GM12878 (cell line): ENCODE measurements at regions not wholly inside any gene's neighbourhood (a gene's known extent, or its start where the extent isn't known, plus 50 kb on each side); places are given as distances from the start of the nearest gene placed in this dataset.

Experiments used
- ATAC-seq: fragments of 200-7000 bp; cut with Tn5 transposase; 3 replicates; pipeline ENCODE4 v1.9.1; 2020; ENCODE audit warnings: mild to moderate bottlenecking, moderate library complexity
- BruUV-seq: library from RNA; stranded (reverse); fragments of 400-500 nt; replicated peaks from 2 replicates; lab custom pipeline; 2021; lab: Mats Ljungman, UMichigan
- CTCF ChIA-PET: fragments of 300-600 bp; sonication (Branson Sonifier 250); formaldehyde crosslinking; extraction: SDS; loops from one replicate; lab custom pipeline; 2021; ENCODE audit warnings: inconsistent platforms; lab: Yijun Ruan, JAX
- POLR2A ChIA-PET: fragments of 350-600 bp; formaldehyde crosslinking; extraction: SDS; loops from one replicate; lab custom pipeline; 2021; ENCODE audit warnings: inconsistent platforms; lab: Charles Lee
- RAD21 ChIA-PET: fragments of 300-600 bp; sonication (Branson Sonifier 250); formaldehyde crosslinking; loops from one replicate; lab custom pipeline; 2023; ENCODE audit warnings: antibody characterized with exemption; ENCODE audit not compliant: unreplicated experiment; lab: Charles Lee
- SMC1A ChIA-PET: fragments of 300-600 bp; sonication (Branson Sonifier 250); formaldehyde crosslinking; loops from one replicate; lab custom pipeline; 2023; ENCODE audit not compliant: unreplicated experiment, uncharacterized antibody; lab: Charles Lee
- DNase-seq: peaks from one replicate; pipeline ENCODE4 v3.0.0-alpha.2; 2011; ENCODE audit warnings: low read depth, low spot score
- FAIRE-seq: peaks from 3 replicates; lab custom pipeline; 2011; peaks lifted over from hg19 to GRCh38; lab: Jason Lieb, UNC
- H2AFZ ChIP-seq: 2 replicates; pipeline ENCODE4 v1.6.0; 2011; ENCODE audit warnings: low read depth, low read length, control low read depth; ENCODE audit not compliant: control insufficient read depth
- H3K27ac ChIP-seq: 2 replicates; pipeline ENCODE4 v1.5.1; 2011; ENCODE audit warnings: control low read depth; ENCODE audit not compliant: control insufficient read depth, insufficient read depth
- H3K27me3 ChIP-seq, 2 experiments: replicated peaks in 1 of 2; 2 replicates each; pipeline versions ENCODE4 v1.6.0 to v1.6.1; 2011; ENCODE audit warnings: low read length in 1 of 2; ENCODE audit not compliant: control insufficient read depth in 2 of 2, insufficient read depth in 2 of 2
- H3K36me3 ChIP-seq, 2 experiments: 2 replicates each; pipeline ENCODE4 v1.5.1; 2011; ENCODE audit warnings: low read length in 1 of 2; ENCODE audit not compliant: control insufficient read depth in 2 of 2, insufficient read depth in 2 of 2
- H3K4me1 ChIP-seq: 2 replicates; pipeline ENCODE4 v1.6.1; 2011; ENCODE audit warnings: mild to moderate bottlenecking, low read length, moderate library complexity, mixed read lengths; ENCODE audit not compliant: control insufficient read depth, insufficient read depth
- H3K4me2 ChIP-seq: 2 replicates; pipeline ENCODE4 v1.6.0; 2011; ENCODE audit warnings: control low read depth; ENCODE audit not compliant: control insufficient read depth, insufficient read depth
- H3K4me3 ChIP-seq: fragments of 200-600 bp; sonication (generic); 2 replicates; pipeline ENCODE4 v1.5.1; 2016
- H3K79me2 ChIP-seq: 2 replicates; pipeline ENCODE4 v1.6.0; 2011; ENCODE audit warnings: low read length; ENCODE audit not compliant: control insufficient read depth, insufficient read depth
- H3K9ac ChIP-seq: 2 replicates; pipeline ENCODE4 v1.8.0; 2011; ENCODE audit warnings: low read length, control low read depth, mixed read lengths; ENCODE audit not compliant: control insufficient read depth, insufficient read depth
- H3K9me3 ChIP-seq: replicated peaks from 3 replicates; pipeline ENCODE4 v1.5.1; 2011; ENCODE audit warnings: mild to moderate bottlenecking, low read length; ENCODE audit not compliant: control insufficient read depth, insufficient read depth
- H4K20me1 ChIP-seq: 2 replicates; pipeline ENCODE4 v1.6.0; 2011; ENCODE audit not compliant: control insufficient read depth, insufficient read depth
- BCL11A ChIP-seq: IDR thresholded peaks from 2 replicates; pipeline ENCODE4 v1.6.1; 2011; ENCODE audit warnings: low read depth, low read length
- SMARCA5 ChIP-seq: fragments of 450-650 bp; IDR thresholded peaks from 2 replicates; pipeline ENCODE4 v1.6.1; 2017; ENCODE audit warnings: mild to moderate bottlenecking
- TCF12 ChIP-seq: IDR thresholded peaks from 2 replicates; pipeline ENCODE4 v1.6.1; 2011; ENCODE audit warnings: low read depth, mild to moderate bottlenecking, low read length
- WGBS: methylation state at CpG from one replicate; pipeline ENCODE4 v1.1.6; 2016; ENCODE audit warnings: low lambda C conversion rate; ENCODE audit not compliant: insufficient replicate concordance, insufficient coverage; ENCODE audit errors: missing lambda C conversion rate; 5-methylcytosine and 5-hydroxymethylcytosine counted together
- in situ Hi-C: fragments of 300-500 bp; cut with MboI; formaldehyde crosslinking; loops from 9 replicates; pipeline ENCODE4 v1.14.3; 2018; ENCODE audit warnings: mixed read lengths
- intact Hi-C: fragments of 100-400 bp; cut with micrococcal nuclease; formaldehyde crosslinking; loops from one replicate; pipeline ENCODE4 v1.14.2; 2022; ENCODE audit not compliant: unreplicated experiment
- TF ChIP-seq, protein P1 (sequence below): fragments of 450-650 bp; IDR thresholded peaks from 2 replicates; pipeline ENCODE4 v1.6.1; 2016; ENCODE audit warnings: mild to moderate bottlenecking, moderate library complexity, borderline replicate concordance

DNA sequence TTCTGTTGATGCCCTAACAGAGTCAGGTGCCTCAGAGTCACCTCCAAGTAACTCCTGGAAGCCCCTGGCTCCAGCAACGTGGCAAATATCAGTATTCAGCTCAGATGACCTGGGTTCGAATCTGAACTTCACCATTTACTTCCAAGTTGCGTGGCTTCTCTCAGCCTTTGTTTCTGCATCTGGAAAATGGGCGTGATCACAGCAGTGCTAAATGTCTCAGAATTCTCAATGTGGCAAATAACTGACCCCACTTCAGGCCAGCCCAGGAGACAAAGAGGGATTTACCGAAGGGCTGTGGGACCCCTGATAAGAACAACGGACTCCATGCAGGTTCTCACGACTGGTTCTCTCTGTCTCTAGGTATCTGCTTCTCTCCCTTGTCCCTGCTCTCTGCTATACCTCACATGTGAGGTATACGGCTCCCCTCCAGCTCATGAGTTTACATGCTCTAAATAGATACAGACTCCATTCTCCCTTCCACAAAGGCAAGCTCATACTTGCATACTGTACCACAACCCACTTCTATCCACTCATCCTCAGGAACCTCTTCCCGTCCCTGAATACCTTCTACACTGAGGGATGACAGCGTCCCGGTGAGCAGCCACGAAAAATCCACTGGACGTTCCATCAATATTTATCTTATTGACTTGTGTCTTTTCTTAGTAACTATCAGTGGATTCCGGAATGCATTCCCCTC, 84.1 kb downstream of the SNX5 start:
- no peak overlapping the region for H3K27ac ChIP-seq
- 63% methylated on average over 14 of the region's 14 CpGs for WGBS
- ChIA-PET SMC1A (interaction anchor here (1.0 to 2.2 kb wide), 2 partner anchors 10 to 27 kb away, joined by 5 to 10 read pairs; no protein-coding TSS in a partner anchor), CTCF (interaction anchor here (1.0 to 2.4 kb wide), 2 partner anchors 112 to 202 kb away, joined by 4 to 8 read pairs; partner anchors contain the start of gene RRBP1), POLR2A (no interaction called here), RAD21 (interaction anchor here (2.0 to 2.9 kb wide), 2 partner anchors 11 to 202 kb away, joined by 8 to 11 read pairs; partner anchors contain the start of gene RRBP1)
- H3K4me3 ChIP-seq = no peak overlapping the region
- no peaks in the 10 kb centered on the region for H4K20me1 ChIP-seq
- 0 out of 3 replicates have a peak, but pooled peaks cover 2% of the 10 kb centered on the region for H3K9me3 ChIP-seq
- no TSS peak for BruUV-seq
- in situ Hi-C loops (no loop called here), intact Hi-C loops (no loop called here)
- no peak for TF ChIP-seq TCF12
- no peak for TF ChIP-seq BCL11A
- TF ChIP-seq SMARCA5 = no peak
- TF ChIP-seq, protein P1, sequence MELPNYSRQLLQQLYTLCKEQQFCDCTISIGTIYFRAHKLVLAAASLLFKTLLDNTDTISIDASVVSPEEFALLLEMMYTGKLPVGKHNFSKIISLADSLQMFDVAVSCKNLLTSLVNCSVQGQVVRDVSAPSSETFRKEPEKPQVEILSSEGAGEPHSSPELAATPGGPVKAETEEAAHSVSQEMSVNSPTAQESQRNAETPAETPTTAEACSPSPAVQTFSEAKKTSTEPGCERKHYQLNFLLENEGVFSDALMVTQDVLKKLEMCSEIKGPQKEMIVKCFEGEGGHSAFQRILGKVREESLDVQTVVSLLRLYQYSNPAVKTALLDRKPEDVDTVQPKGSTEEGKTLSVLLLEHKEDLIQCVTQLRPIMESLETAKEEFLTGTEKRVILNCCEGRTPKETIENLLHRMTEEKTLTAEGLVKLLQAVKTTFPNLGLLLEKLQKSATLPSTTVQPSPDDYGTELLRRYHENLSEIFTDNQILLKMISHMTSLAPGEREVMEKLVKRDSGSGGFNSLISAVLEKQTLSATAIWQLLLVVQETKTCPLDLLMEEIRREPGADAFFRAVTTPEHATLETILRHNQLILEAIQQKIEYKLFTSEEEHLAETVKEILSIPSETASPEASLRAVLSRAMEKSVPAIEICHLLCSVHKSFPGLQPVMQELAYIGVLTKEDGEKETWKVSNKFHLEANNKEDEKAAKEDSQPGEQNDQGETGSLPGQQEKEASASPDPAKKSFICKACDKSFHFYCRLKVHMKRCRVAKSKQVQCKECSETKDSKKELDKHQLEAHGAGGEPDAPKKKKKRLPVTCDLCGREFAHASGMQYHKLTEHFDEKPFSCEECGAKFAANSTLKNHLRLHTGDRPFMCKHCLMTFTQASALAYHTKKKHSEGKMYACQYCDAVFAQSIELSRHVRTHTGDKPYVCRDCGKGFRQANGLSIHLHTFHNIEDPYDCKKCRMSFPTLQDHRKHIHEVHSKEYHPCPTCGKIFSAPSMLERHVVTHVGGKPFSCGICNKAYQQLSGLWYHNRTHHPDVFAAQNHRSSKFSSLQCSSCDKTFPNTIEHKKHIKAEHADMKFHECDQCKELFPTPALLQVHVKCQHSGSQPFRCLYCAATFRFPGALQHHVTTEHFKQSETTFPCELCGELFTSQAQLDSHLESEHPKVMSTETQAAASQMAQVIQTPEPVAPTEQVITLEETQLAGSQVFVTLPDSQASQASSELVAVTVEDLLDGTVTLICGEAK = no peak
- peaks cover 4% of the 10 kb centered on the region for H3K4me1 ChIP-seq
- no peaks in the 10 kb centered on the region for H3K79me2 ChIP-seq
- DNase-seq (no peak), FAIRE-seq (no peak), ATAC-seq (no peak)
- no peaks in the 10 kb centered on the region for H3K36me3 ChIP-seq
- H3K9ac ChIP-seq = no peak overlapping the region
- no peaks in the 10 kb centered on the region for H3K27me3 ChIP-seq
- no peak overlapping the region for H2AFZ ChIP-seq
- H3K4me2 ChIP-seq = no peak overlapping the region
